DMS114 treated with DMSO at 0.1 percent for 48 hours (cell line): ENCODE measurements at regions not wholly inside any gene's neighbourhood (a gene's known extent, or its start where the extent isn't known, plus 50 kb on each side); places are given as distances from the start of the nearest gene placed in this dataset.
"Not testable (repeated sequence)": the region's sequence is repeated elsewhere in the genome, so short reads cannot be mapped to it uniquely, and the experiment has no call there.

Experiments used
- DNase-seq: peaks from one replicate; lab custom pipeline; 2025; ENCODE audit not compliant: unreplicated experiment; lab: John Stamatoyannopoulos, UW

- no peak for DNase-seq
Observed at GRCh38 chr9:117649126-117649525, 55.1 kb upstream of the TLR4 start.

- DNase-seq = no peak
Observed at GRCh38 chr9:117644932-117645636, 59.1 kb upstream of the TLR4 start.

- DNase-seq = peak; percentile 27
Observed at GRCh38 chr9:117644133-117644931, 59.9 kb upstream of the TLR4 start.

- no peak for DNase-seq
Observed at GRCh38 chr9:117643288-117643654, 60.9 kb upstream of the TLR4 start.

GRCh38 chr9:117642571-117643287 is 61.5 kb upstream of the TLR4 start:
- DNase-seq = not testable (repeated sequence)

- DNase-seq = no peak
Observed at GRCh38 chr9:117636681-117637080, 67.5 kb upstream of the TLR4 start.

GRCh38 chr9:117625154-117625553 is 79.0 kb upstream of the TLR4 start:
- no peak for DNase-seq

- no peak for DNase-seq
Observed at GRCh38 chr9:117624106-117624505, 80.1 kb upstream of the TLR4 start.

- no peak for DNase-seq
Observed at GRCh38 chr9:117622347-117622746, 81.9 kb upstream of the TLR4 start.

- no peak for DNase-seq
Observed at GRCh38 chr9:117616431-117616831, 87.8 kb upstream of the TLR4 start.

GRCh38 chr9:117612317-117612716 is 91.9 kb upstream of the TLR4 start:
- DNase-seq = no peak

GRCh38 chr9:117597977-117598376 is 106.2 kb upstream of the TLR4 start:
- no peak for DNase-seq

GRCh38 chr9:117596678-117597077 is 107.5 kb upstream of the TLR4 start:
- no peak for DNase-seq

- no peak for DNase-seq
Observed at GRCh38 chr9:117595650-117596049, 108.6 kb upstream of the TLR4 start.

GRCh38 chr9:117587263-117587662 is 116.9 kb upstream of the TLR4 start:
- no peak for DNase-seq

GRCh38 chr9:117574099-117574498 is 130.1 kb upstream of the TLR4 start:
- no peak for DNase-seq

- no peak for DNase-seq
Observed at GRCh38 chr9:117564839-117565238, 139.4 kb upstream of the TLR4 start.

GRCh38 chr9:117561761-117562160 is 142.4 kb upstream of the TLR4 start:
- DNase-seq = no peak

GRCh38 chr9:117555964-117556629 is 141.2 kb upstream of the ASTN2 start:
- DNase-seq = no peak

- no peak for DNase-seq
Observed at GRCh38 chr9:117552811-117553210, 138.0 kb upstream of the ASTN2 start.

GRCh38 chr9:117551171-117551570 is 136.3 kb upstream of the ASTN2 start:
- no peak for DNase-seq
